Endodermal cell (in vitro differentiated cells): ENCODE measurements at regions not wholly inside any gene's neighbourhood (a gene's known extent, or its start where the extent isn't known, plus 50 kb on each side); places are given as distances from the start of the nearest gene placed in this dataset.
A peak's percentile ranks its signal among the peaks of the same experiment; 100 is the strongest.

Experiments
- DNase-seq: peaks from one replicate; pipeline ENCODE4 v3.0.0-alpha.2; 2017
- H3K27ac ChIP-seq: 2 replicates; pipeline ENCODE4 v1.5.1; 2013; ENCODE audit warnings: mild to moderate bottlenecking, low read depth, low read length, moderate library complexity
- H3K27me3 ChIP-seq: 2 replicates; pipeline ENCODE4 v1.6.1; 2013; ENCODE audit warnings: mild to moderate bottlenecking, low read length, moderate library complexity; ENCODE audit not compliant: insufficient read depth, control insufficient read depth, poor library complexity, severe bottlenecking
- H3K36me3 ChIP-seq: 2 replicates; pipeline ENCODE4 v1.7.0; 2013; ENCODE audit warnings: mild to moderate bottlenecking, low read length, moderate library complexity; ENCODE audit not compliant: control insufficient read depth, insufficient read depth
- H3K4me1 ChIP-seq: one replicate; pipeline ENCODE4 v1.7.0; 2013; ENCODE audit warnings: low read length; ENCODE audit not compliant: control insufficient read depth, insufficient read depth
- H3K4me3 ChIP-seq: 2 replicates; pipeline ENCODE4 v1.5.1; 2013; ENCODE audit warnings: mild to moderate bottlenecking, low read length, moderate library complexity
- H3K9ac ChIP-seq: 2 replicates; pipeline ENCODE4 v1.6.1; 2013; ENCODE audit warnings: mild to moderate bottlenecking, low read length, moderate library complexity; ENCODE audit not compliant: poor library complexity, severe bottlenecking; ENCODE audit errors: extremely low read depth
- H3K9me3 ChIP-seq: 2 replicates; pipeline ENCODE4 v1.6.1; 2013; ENCODE audit warnings: mild to moderate bottlenecking, low read length, moderate library complexity; ENCODE audit not compliant: control insufficient read depth
- H3K27ac Mint-ChIP-seq: 2 replicates; pipeline ENCODE4 v1.8.0; 2020; ENCODE audit warnings: mixed read lengths
- H3K27me3 Mint-ChIP-seq: 2 replicates; pipeline ENCODE4 v1.8.0; 2021; ENCODE audit warnings: mild to moderate bottlenecking, mixed read lengths; ENCODE audit not compliant: insufficient read depth
- H3K36me3 Mint-ChIP-seq: 2 replicates; pipeline ENCODE4 v1.8.0; 2020; ENCODE audit warnings: low read depth, mixed read lengths
- H3K4me1 Mint-ChIP-seq: 2 replicates; pipeline ENCODE4 v1.8.0; 2020; ENCODE audit warnings: mixed read lengths
- H3K4me3 Mint-ChIP-seq: 2 replicates; pipeline ENCODE4 v1.8.0; 2020; ENCODE audit warnings: mild to moderate bottlenecking, moderate library complexity, mixed read lengths
- H3K9me3 Mint-ChIP-seq: 2 replicates; pipeline ENCODE4 v1.8.0; 2020; ENCODE audit warnings: mild to moderate bottlenecking, mixed read lengths
- CTCF ChIP-seq: fragments of 200-600 bp; sonication (generic); conservative IDR thresholded peaks from 2 replicates; pipeline ENCODE4 v1.5.0; 2021; ENCODE audit warnings: antibody characterized with exemption, mild to moderate bottlenecking
- WGBS, 2 experiments: methylation state at CpG; one replicate each; pipeline versions ENCODE4 v1.1.5 to v1.1.7; 2013; ENCODE audit warnings: missing lambda C conversion rate in 2 of 2, mixed read lengths in 1 of 2; ENCODE audit not compliant: insufficient coverage in 1 of 2, insufficient read length in 1 of 2; 5-methylcytosine and 5-hydroxymethylcytosine counted together

- TF ChIP-seq CTCF: no peak
These were observed 206.5 kb upstream of the AJAP1 start for GRCh38 chr1:4447778-4448420.

GRCh38 chr1:4449972-4450371, 204.4 kb upstream of the AJAP1 start:
- no peak for DNase-seq
- no peaks in the 10 kb centered on the region for H3K36me3 Mint-ChIP-seq
- Histone ChIP-seq H3K9ac (no peak overlapping the region), H3K4me3 (no peak overlapping the region), H3K36me3 (no peaks in the 10 kb centered on the region), H3K27me3 (no peaks in the 10 kb centered on the region), H3K9me3 (no peaks in the 10 kb centered on the region), H3K27ac (peak overlapping the region; percentile 9), H3K4me1 (peaks cover 4% of the 10 kb centered on the region)
- no peak overlapping the region for H3K27ac Mint-ChIP-seq
- no peak overlapping the region for H3K4me3 Mint-ChIP-seq
- H3K9me3 Mint-ChIP-seq: no peaks in the 10 kb centered on the region
- no peak for TF ChIP-seq CTCF
- peaks cover 20% of the 10 kb centered on the region for H3K4me1 Mint-ChIP-seq
- WGBS, 2 experiments: 80 to 86% methylated on average over 3 to 5 of the region's 5 CpGs
- H3K27me3 Mint-ChIP-seq: no peaks in the 10 kb centered on the region

More at GRCh38 chr1:4447778-4448420, 206.5 kb upstream of the AJAP1 start:
- WGBS, 2 experiments: 18 to 54% methylated on average over 6 to 11 of the region's 11 CpGs
- Mint-ChIP-seq H3K36me3 (no peaks in the 10 kb centered on the region), H3K27me3 (peaks cover 2% of the 10 kb centered on the region), H3K9me3 (no peaks in the 10 kb centered on the region), H3K4me3 (no peak overlapping the region), H3K27ac (no peak overlapping the region), H3K4me1 (peaks cover 20% of the 10 kb centered on the region)
- peak; percentile 55 for DNase-seq
- H3K27ac ChIP-seq: peak overlapping the region; percentile 85
- H3K4me3 ChIP-seq: no peak overlapping the region
- H3K9me3 ChIP-seq: no peaks in the 10 kb centered on the region
- peaks cover 7% of the 10 kb centered on the region for H3K27me3 ChIP-seq
- no peak overlapping the region for H3K9ac ChIP-seq
- H3K4me1 ChIP-seq: peaks cover 4% of the 10 kb centered on the region
- H3K36me3 ChIP-seq: no peaks in the 10 kb centered on the region

GRCh38 chr1:4452701-4453100, 201.7 kb upstream of the AJAP1 start:
- DNase-seq: no peak
- H3K4me1 Mint-ChIP-seq: peaks cover 7% of the 10 kb centered on the region
- H3K4me1 ChIP-seq: peaks cover under 1% of the 10 kb centered on the region
- H3K9me3 Mint-ChIP-seq: peaks cover 11% of the 10 kb centered on the region
- no peak overlapping the region for H3K4me3 ChIP-seq
- H3K27ac ChIP-seq: no peak overlapping the region
- H3K9ac ChIP-seq: no peak overlapping the region
- H3K27me3 Mint-ChIP-seq: peaks cover 2% of the 10 kb centered on the region
- no peaks in the 10 kb centered on the region for H3K27me3 ChIP-seq
- H3K4me3 Mint-ChIP-seq: no peak overlapping the region
- H3K9me3 ChIP-seq: no peaks in the 10 kb centered on the region
- no peaks in the 10 kb centered on the region for H3K36me3 ChIP-seq
- H3K27ac Mint-ChIP-seq: no peak overlapping the region
- TF ChIP-seq CTCF: no peak
- H3K36me3 Mint-ChIP-seq: no peaks in the 10 kb centered on the region
- 82 to 100% methylated on average over 1 of the region's 1 CpG for WGBS, 2 experiments
